ENCODE measurements at regions not wholly inside any gene's neighbourhood (a gene's known extent, or its start where the extent isn't known, plus 50 kb on each side); places are given as distances from the start of the nearest gene placed in this dataset.

GRCh38 chr15:50819344-50819743, 53.8 kb upstream of the SPPL2A start:
- no peak for TF ChIP-seq CTCF (IDR thresholded peaks at IDR 0.05)
- TF ChIP-seq ZFX (IDR thresholded peaks at IDR 0.05; ENCODE audit: borderline replicate concordance): no peak

Data from 22Rv1 (cell line).